NCI-H2081 (cell line): ENCODE measurements at regions not wholly inside any gene's neighbourhood (a gene's known extent, or its start where the extent isn't known, plus 50 kb on each side); places are given as distances from the start of the nearest gene placed in this dataset.
"Not testable (repeated sequence)": the region's sequence is repeated elsewhere in the genome, so short reads cannot be mapped to it uniquely, and the experiment has no call there.

Source experiments
- DNase-seq, 2 experiments: peaks; one replicate each; lab custom pipeline; 2025; lab: John Stamatoyannopoulos, UW

DNA sequence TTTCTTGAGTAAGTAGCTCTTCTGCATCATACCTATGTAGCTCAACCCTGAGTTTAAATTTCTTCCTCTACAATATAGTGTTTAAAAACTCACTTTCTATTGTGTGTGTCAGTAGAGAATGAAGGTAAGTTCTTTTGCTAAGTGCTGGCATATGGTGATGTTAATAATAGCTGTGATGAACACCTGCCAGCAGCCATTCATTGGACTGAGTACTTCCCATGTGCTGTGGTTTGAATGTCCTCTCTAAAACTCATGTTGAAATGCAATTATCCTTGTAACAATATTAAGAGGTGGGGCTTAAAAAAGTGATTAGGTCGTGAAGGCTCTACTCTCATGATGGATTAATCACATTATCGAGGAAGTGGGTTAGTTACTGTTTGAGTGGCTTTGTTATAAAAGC is 645.2 kb upstream of the RGMB start:
- no peak for DNase-seq

DNA sequence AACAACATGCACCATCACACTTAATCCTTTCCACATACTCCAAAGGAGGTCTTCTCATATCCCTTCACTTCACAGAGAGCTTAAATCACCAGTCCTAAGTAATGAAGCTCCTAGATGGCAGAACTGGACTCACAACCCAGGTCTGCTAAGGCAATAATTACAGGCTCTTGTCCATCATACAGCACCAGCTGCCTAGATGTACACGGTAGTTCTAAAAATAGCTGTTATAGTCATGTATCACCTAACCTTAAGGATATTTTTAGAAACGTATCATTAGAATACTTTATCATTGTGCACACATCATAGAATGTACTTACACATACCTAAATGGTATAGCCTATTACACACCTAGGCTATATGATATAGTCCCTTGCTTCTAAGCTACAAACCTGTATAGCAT is 644.6 kb upstream of the RGMB start:
- peak in 1 of 2 experiments; percentile 2 for DNase-seq

DNA sequence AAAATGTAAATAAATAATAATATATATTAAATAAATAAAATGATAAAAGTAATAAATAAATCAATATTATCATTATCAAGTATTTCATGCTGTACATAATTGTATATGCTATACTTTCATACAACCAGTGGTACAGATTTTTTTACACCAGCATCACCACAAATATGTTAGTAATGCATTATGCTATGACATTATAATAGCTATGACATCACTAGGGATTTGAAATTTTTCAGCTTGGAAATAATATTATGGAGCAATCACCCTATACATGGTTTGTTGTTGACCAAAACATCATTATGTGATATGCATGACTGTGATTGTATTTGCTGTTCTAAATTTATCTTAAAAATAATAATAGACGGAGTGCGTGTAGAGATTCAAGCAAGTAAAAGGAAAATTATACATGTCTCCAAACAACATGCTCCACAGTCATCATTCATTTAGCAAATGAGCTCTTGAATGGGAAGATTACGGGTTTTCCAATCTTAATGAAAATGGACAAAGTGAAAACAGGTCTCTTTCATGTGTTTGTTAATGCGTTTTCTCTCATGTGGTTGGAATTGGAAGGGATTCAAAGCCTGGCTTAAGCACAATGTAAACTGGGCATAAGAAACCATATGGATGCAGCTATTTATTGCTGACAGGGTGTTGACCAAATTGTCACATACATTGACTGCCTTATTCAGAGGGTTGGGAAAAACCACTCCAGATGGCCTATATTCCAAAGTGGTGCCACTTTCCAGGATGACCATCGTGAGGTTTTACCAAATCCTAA is 643.0 kb upstream of the RGMB start:
- peak; percentile 42 to 73 for DNase-seq

DNA sequence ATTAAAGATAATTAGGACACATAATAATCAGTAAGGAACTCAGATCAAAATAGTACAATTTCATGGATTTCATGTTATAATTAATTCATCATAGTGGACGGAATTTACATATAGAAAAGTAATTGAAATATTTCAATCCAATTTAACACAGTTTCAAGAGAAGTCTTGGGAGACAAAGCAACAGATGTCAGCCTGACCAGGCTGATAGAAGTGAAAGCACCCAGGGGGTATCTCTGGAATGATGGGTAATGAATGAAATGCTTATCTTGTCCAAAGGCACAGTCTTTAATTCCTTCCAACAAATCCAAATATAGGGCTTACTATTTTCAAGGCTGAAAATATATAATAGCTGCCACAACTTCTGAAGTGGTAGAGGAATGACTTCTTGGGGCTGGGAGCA is 629.3 kb upstream of the RGMB start:
- no peak for DNase-seq

DNA sequence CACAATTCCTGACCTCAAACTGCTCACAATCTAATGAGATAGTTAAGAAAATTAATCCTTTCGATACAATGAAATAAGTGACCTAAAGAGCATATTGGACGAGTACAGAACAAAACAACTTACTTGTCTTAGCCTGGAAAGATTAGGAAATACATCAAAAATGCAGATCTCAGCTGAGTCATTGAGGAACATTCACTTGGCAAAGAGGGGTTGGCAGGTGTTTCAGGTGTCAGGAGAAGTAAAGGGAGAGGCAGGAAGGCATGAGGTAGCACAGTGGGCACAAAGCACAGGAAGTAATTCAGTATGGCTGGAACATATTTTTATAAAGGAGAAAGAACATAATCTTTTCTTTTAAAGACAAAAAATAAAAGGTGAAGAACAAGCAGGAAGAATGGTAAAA is 628.8 kb upstream of the RGMB start:
- no peak for DNase-seq

DNA sequence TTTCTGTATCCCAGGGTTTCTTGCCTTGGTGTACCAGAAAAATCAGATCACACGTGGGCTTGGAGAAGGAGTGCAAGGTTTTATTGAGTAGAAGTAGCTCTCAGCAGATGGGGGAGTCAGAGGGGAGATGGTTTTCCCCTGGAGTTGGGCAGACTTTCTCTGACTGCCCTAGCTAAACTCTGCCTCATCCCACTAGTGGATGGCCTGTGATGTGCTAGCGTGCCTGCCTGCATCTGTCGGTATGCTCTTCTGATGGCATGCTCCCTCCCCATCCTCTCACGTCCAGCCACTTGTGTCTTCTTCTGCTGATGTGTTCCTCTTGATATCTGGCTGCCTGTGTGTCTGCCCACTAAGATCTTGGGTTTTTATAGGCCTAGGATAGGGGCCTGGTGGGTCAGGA is 616.1 kb upstream of the RGMB start:
- no peak for DNase-seq

DNA sequence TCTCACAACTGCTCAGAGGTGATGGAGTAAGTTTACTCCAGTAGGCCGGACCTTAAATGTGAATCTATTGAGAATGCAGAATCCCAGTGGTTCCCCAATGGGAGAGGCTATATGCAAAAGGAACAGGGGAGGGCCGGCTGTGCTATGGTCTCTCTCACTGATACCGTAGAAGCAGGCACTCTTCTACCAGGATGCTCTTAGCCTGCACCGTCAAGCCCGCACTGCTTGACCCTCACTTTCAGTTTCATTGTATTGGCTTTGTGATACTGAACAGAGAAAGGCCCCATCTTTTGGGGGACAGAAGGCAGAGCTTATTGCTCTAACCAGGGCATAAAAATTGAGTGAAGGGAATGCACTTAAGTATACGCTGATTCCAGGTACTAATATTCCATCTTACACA is 615.0 kb upstream of the RGMB start:
- DNase-seq, result no peak

DNA sequence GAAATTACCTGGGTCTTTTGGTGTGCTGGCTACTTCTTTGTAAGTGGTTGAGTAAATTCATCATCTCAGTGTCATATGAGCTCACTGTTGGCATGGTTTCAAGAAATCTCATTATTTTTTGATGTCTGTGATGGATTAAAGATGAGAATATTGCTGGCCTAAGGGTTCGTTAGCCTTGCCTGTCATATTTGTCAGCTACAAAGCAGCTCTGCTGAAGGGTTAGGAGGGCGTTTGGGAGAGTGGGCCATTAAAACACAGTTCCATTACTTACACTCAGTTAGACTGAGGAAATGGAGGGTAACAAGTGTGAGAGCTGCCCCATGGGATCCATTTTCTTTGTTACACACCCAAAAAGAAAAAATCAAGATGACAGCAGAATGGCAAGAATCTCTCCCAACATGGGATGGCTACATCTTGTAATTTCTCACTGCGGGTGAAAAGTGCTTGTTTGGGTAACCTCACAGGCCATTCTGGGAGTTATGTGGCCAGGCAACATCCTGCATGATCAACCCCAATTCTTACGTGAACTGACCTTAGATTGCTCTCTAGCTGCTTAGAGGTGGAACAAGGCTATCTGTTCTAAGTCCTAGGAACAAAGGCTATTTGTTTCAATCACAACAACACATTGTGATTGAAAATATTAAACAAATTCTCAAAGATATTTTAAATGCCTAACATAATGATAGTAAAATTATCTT is 609.5 kb upstream of the RGMB start:
- no peak for DNase-seq

DNA sequence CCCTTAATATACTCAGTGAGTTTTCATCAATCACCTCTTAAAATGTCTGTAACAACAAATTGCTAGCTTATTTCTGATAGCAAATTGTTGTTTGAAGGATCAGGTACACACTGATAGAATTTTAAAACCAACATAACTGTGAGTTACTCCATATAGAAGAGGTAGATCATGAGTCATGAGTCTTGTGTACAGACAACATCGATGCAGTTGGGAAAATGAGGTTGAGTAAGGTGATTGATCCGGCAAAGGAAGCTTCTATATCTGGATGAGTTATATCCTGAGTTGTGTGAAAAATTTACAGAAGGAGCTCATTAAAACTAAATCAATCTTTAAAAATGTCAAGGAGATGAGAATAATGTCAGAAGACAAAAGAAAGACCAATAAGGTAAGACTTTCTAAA is 604.6 kb upstream of the RGMB start:
- no peak for DNase-seq

DNA sequence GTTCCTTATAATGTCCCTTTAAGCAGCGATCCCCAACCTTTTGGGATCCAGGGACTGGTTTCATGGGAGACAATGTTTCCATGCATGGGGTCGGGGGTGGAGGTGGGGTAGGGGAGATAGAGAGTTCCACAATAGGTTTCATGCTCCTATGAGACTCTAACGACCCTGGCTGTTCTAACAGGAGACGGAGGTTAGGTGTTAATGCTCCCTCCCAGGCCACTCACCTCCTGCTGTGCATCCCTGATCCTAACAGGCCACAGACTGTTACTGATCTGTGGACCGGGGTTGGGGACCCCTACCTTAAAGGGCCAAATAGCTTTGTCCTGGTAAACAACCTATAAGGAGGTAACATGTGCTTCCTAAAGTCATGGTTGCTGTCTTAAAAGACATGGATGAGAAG is 602.5 kb upstream of the RGMB start:
- no peak for DNase-seq

DNA sequence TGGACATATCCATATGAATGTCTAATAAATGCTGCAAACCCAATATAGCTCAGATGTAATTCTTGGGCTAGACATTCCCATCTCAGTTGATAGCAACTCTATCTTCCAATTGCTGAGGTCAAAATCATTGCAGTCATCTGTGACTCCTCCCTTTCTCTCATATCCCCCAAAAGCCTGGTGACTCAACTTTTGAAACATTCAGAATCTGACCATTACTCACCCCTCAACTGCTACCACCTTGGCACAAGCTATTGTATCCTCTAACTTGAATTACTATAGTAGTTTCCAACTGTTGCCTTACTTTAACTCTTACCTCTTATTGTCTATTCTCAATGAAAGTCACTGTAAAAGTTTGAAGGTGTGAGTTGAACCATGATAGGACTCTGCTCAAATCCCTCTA is 600.1 kb upstream of the RGMB start:
- no peak for DNase-seq

DNA sequence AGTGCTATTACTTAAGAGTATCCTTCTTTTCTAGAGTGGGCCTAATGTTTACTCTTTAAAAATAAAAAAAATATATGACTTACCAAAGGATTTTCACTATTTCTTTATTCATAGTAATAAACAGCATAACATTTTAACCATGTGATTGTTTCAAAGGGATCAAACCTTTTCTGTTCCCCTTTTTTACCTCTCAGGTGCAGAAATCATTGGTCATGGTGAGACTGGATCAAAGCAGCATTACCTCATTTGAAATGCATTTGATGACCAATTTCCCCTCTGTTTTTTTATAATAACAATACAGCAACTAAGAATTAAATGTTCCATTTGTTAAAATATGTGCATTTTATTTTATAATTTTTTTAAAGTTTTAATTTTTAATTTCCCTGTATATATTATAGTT is 598.0 kb upstream of the RGMB start:
- no peak for DNase-seq

DNA sequence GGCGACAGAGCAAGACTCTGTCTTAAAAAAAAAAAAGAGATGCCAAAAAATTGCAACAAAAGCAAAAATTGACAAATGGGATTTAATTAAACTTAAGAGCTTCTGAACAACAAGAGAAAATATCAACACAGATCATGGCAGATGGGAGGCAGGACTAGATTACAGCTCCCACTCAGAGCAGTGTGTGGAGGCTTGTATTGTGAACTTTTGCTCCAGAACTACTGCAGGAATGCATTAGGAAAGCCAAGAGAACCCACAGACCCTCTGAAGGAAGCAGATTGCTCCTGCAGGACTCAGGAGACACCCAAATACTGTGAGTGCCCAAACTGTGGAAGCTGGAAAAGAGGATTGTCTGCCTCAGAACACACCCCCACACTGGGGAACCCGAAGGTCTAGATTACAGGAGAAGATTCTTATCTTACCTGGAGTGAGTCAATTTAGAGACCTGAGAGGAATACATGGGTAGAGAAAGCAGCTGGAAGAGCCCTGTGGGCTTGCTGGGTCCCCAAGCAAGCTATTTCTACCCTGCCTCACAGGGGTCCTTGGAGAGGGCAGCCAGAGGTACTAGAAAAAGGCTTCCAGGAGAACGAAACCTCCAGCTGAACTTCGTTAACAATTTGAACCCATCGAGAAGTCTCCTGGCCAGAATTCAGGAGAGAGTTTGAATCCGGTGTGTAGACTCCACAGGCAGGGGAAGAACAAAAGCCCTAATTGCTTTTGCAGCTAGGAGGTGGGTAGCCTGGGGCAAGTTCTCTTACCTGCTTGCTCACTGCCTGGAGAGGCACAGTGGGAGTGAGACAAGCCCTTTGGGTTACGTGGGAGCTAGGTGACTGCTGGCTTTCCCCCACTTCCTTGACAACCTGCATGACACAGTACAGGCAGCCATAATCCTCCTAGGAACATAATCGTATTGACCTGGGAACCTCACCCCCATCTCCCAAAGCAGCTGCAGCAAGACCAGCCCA is 593.4 kb upstream of the RGMB start:
- peak in 1 of 2 experiments; percentile 59 for DNase-seq

DNA sequence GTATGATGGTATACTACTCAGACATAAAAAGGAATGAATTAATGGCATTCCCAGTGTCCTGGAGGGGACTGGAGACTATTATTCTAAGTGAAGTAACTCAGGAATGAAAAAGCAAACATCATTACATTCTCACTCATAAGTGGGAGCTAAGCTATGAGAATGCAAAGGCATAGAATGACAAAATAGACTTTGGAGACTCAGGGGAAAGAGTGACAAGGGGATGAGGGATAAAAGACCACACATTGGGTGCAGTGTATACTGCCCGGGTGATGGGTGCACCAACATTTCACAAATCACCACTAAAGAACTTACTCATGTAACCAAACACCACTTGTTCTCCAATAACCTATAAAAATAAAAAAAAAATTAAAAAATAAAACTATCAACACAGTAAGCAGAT is 587.3 kb upstream of the RGMB start:
- DNase-seq, result no peak

DNA sequence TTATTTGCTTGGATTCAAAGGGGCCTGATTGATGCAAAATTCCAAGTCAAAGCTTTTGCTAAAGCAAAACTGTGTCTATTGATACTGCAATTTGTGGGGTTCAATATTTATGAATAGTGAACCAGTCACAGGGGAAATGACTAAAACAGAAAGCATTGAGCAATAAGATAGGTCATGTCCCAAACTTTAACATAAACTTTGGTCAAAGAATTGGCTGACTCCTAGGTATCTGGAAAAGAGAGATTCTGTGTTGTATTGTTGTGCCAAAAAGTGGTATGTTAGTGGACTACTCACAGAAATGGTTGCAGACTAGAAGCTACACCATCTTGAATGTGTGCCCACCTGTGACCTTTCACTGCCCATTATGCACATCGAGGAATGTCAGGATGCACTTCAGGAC is 585.5 kb upstream of the RGMB start:
- no peak for DNase-seq

DNA sequence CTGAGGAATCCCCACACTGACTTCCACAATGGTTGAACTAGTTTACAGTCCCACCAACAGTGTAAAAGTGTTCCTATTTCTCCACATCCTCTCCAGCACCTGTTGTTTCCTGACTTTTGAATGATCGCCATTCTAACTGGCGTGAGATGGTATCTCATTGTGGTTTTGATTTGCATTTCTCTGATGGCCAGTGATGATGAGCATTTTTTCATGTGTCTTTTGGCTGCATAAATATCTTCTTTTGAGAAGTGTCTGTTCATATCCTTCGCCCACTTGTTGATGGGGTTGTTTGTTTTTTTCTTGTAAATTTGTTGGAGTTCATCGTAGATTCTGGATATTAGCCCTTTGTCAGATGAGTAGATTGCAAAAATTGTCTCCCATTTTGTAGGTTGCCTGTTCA is 583.1 kb upstream of the RGMB start:
- not testable (repeated sequence) for DNase-seq

DNA sequence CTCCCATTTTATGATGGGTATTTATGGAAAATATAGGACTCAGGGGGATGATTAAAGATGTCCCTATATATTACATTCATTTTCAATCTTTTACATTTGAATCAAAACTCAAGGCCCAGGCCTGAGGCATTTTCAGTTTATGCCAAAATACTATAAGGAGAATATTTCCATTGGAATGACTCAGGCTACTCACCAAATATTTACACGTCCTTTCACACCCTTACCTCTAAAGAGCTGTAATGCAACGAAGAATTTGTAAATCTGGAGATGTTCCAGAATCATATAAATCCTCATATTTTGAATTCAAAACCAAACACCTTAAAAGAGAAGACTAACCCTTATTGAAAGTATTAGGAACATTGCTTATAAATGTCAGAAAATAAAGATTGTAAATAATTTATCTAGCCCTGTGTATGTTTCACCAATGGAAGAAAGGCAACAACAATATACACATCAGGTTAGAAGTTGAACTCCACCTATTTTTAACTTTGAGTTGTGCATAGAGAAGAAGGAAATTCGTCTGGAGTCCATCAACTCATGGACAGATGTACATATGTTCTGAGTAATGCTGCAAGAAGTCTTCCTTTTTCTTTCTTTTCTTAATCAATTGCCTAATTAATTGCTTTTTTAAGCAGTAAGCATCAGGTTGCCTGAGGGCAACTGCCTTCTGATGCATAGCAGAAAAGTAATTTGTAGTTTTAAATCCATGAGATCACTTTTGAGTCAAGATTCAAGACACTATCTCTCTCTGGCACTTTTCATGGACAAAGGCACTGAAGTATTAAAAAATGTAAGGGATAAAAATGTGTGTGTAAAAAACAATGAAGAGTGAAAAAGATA is 579.3 kb upstream of the RGMB start:
- no peak for DNase-seq

DNA sequence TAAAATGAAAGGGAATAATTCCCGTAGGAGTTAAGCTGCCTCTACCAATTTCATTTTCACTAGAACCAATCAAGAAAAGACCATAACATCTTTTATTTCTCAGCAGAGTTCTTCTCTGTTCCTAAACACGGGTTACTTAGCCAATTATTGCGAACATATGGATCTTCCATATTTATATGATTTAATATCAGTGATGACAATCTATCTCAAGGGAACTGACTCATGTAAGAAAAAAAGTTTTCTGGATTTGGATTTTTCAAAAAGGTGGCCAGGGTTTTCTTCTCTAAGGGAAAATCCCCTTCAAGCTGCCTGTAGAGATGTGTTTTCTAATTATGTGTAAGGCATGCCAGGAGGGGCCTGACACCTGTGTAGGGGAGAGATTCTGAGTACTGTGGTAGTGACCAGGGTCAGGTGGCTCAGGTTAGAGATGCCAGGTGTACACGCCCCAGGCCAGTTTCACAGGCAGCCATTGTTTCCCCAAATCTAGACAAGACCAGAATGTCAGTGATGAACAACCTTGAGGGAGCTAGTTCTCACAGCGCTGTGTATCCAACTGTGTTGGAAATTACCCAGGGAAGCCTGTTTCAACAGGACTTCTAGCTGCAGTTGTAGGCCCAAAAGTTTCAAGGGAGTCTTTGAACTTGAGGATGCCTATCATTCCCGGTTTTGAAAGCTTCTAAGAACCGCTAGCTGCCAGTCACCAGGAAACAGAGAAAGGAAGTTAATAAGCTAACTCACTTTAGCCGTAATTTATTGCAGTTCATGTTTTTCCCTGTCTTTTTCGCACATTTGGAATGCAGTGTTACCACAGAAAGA is 572.5 kb upstream of the RGMB start:
- no peak for DNase-seq

DNA sequence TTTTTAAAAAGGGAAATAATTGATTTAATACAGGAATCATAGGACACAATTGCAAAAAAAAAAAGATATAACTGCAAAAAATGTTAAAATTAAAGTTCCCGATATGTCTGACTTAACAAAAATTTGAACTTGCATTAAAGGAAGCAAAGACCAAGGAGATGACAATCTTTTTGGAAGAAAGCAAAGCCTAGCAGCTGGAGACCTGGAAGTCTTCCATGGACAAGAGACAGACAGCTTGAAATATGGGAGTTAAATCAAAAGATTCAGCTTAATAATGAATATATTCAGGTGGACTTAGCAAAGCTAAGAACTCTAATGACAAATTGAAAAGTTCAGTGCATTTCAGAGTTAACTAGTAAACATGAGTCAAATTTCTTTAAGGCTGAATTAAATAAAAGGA is 568.7 kb upstream of the RGMB start:
- DNase-seq, result no peak

DNA sequence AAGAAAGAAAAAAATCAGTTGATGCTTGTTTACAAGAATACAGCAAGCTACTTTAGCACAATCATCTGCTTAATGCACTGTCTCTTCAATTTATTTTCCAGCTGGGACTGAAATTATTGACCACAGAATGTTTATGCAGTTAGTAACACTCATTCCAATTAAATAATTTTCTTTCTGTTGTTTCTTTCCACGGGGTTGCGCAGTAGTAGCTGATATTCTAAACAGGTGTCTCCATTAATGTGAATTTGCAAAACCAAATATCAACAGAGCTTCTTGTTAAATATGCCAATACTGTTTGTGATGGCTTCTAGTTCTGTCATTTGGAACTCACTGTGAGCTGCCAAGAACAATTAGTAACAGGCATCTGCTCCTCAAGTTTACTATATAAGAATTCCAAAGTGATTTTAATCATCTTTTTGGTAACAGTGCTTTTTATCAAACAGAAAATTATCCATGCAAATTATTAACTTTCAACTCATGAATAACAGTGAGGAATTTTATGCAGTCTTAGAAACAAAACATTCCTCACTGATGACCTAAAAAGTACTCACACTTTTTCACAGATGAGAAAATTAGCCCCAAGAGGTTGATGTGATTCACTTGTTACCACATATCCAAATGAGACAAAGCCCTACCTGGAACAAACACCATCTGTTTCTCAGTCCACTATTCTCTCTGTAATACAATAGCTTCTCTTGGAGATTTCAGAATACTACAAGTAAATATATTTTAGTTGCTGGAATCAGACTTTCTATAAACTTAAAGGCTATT is 567.6 kb upstream of the RGMB start:
- DNase-seq, result no peak
